ENCODE measurements at regions not wholly inside any gene's neighbourhood (a gene's known extent, or its start where the extent isn't known, plus 50 kb on each side); places are given as distances from the start of the nearest gene placed in this dataset.

- H3K4me3 ChIP-seq (ENCODE audit: insufficient read depth, low read length), result no peak overlapping the region
- H3K36me3 ChIP-seq (ENCODE audit: insufficient read depth, low read length), result no peaks in the 10 kb centered on the region
- no peaks in the 10 kb centered on the region for H3K4me1 ChIP-seq (ENCODE audit: insufficient read depth, low read length)
- no peak overlapping the region for H3K27ac ChIP-seq (ENCODE audit: low read depth, low read length)
- no peak overlapping the region for H2AFZ ChIP-seq (ENCODE audit: low read length)
- H3K9me3 ChIP-seq (ENCODE audit: low read depth, low read length), result no peaks in the 10 kb centered on the region
- no peak for DNase-seq (ENCODE audit: insufficient read length, low spot score, missing footprints)
- no peaks in the 10 kb centered on the region for H3K79me2 ChIP-seq (ENCODE audit: insufficient read depth, low read length)
- H3K4me2 ChIP-seq (ENCODE audit: insufficient read depth, low read length), result no peak overlapping the region
- no peaks in the 10 kb centered on the region for H4K20me1 ChIP-seq (ENCODE audit: insufficient read depth, low read length)
- no peaks in the 10 kb centered on the region for H3K27me3 ChIP-seq (ENCODE audit: insufficient read depth, low read length)
- TF ChIP-seq CTCF (IDR thresholded peaks at IDR 0.05; ENCODE audit: extremely low read depth, low read depth, low read length), result no peak
Observed at GRCh38 chr14:86646696-86647690, 1117.0 kb downstream of the FLRT2 start.

GRCh38 chr14:86646125-86646524 lies 1116.2 kb downstream of the FLRT2 start:
- no peak overlapping the region for H3K4me2 ChIP-seq (ENCODE audit: insufficient read depth, low read length)
- H3K9me3 ChIP-seq (ENCODE audit: low read depth, low read length), result no peaks in the 10 kb centered on the region
- no peak overlapping the region for H2AFZ ChIP-seq (ENCODE audit: low read length)
- H4K20me1 ChIP-seq (ENCODE audit: insufficient read depth, low read length), result no peaks in the 10 kb centered on the region
- H3K27ac ChIP-seq (ENCODE audit: low read depth, low read length), result no peak overlapping the region
- H3K4me3 ChIP-seq (ENCODE audit: insufficient read depth, low read length), result no peak overlapping the region
- no peak for DNase-seq (ENCODE audit: insufficient read length, low spot score, missing footprints)
- H3K4me1 ChIP-seq (ENCODE audit: insufficient read depth, low read length), result no peaks in the 10 kb centered on the region
- no peaks in the 10 kb centered on the region for H3K79me2 ChIP-seq (ENCODE audit: insufficient read depth, low read length)
- H3K27me3 ChIP-seq (ENCODE audit: insufficient read depth, low read length), result no peaks in the 10 kb centered on the region
- no peaks in the 10 kb centered on the region for H3K36me3 ChIP-seq (ENCODE audit: insufficient read depth, low read length)
- no peak for TF ChIP-seq CTCF (IDR thresholded peaks at IDR 0.05; ENCODE audit: extremely low read depth, low read depth, low read length)

GRCh38 chr14:86641310-86641709 lies 1111.4 kb downstream of the FLRT2 start:
- H3K4me3 ChIP-seq (ENCODE audit: insufficient read depth, low read length), result no peak overlapping the region
- no peak overlapping the region for H3K4me2 ChIP-seq (ENCODE audit: insufficient read depth, low read length)
- no peak overlapping the region for H3K27ac ChIP-seq (ENCODE audit: low read depth, low read length)
- no peaks in the 10 kb centered on the region for H3K79me2 ChIP-seq (ENCODE audit: insufficient read depth, low read length)
- TF ChIP-seq CTCF (IDR thresholded peaks at IDR 0.05; ENCODE audit: extremely low read depth, low read depth, low read length), result no peak
- no peaks in the 10 kb centered on the region for H3K9me3 ChIP-seq (ENCODE audit: low read depth, low read length)
- H4K20me1 ChIP-seq (ENCODE audit: insufficient read depth, low read length), result no peaks in the 10 kb centered on the region
- no peaks in the 10 kb centered on the region for H3K36me3 ChIP-seq (ENCODE audit: insufficient read depth, low read length)
- H3K4me1 ChIP-seq (ENCODE audit: insufficient read depth, low read length), result peaks cover 3% of the 10 kb centered on the region
- DNase-seq (ENCODE audit: insufficient read length, low spot score, missing footprints), result no peak
- no peak overlapping the region for H2AFZ ChIP-seq (ENCODE audit: low read length)
- no peaks in the 10 kb centered on the region for H3K27me3 ChIP-seq (ENCODE audit: insufficient read depth, low read length)

DNA sequence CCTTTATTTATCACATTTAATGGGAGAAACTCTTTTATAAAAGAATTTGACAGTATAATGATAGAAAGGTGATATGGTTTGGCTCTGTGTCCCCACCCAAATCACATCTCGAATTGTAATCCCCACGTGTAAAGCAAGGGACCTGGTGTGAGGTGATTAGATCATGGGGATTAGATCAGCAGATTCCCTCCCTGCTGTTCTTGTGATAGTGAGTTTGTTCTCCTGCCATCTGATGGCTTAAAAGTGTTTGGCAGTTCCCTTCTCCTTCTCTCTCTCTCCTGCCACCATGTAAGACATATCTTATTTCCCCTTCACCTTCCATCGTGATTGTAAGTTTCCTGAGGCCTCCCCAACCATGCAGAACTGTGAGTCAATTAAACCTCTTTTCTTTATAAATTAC lies 1110.3 kb downstream of the FLRT2 start:
- no peak overlapping the region for H3K4me3 ChIP-seq (ENCODE audit: insufficient read depth, low read length)
- TF ChIP-seq CTCF (IDR thresholded peaks at IDR 0.05; ENCODE audit: extremely low read depth, low read depth, low read length), result no peak
- H3K4me2 ChIP-seq (ENCODE audit: insufficient read depth, low read length), result no peak overlapping the region
- no peak overlapping the region for H3K27ac ChIP-seq (ENCODE audit: low read depth, low read length)
- H4K20me1 ChIP-seq (ENCODE audit: insufficient read depth, low read length), result no peaks in the 10 kb centered on the region
- H3K4me1 ChIP-seq (ENCODE audit: insufficient read depth, low read length), result peaks cover 3% of the 10 kb centered on the region
- no peak overlapping the region for H2AFZ ChIP-seq (ENCODE audit: low read length)
- no peaks in the 10 kb centered on the region for H3K9me3 ChIP-seq (ENCODE audit: low read depth, low read length)
- DNase-seq (ENCODE audit: insufficient read length, low spot score, missing footprints), result no peak
- H3K27me3 ChIP-seq (ENCODE audit: insufficient read depth, low read length), result no peaks in the 10 kb centered on the region
- no peaks in the 10 kb centered on the region for H3K79me2 ChIP-seq (ENCODE audit: insufficient read depth, low read length)
- H3K36me3 ChIP-seq (ENCODE audit: insufficient read depth, low read length), result no peaks in the 10 kb centered on the region
